Endothelial cell (in vitro differentiated cells): ENCODE measurements at regions not wholly inside any gene's neighbourhood (a gene's known extent, or its start where the extent isn't known, plus 50 kb on each side); places are given as distances from the start of the nearest gene placed in this dataset.

Experiments
- DNase-seq: peaks from one replicate; pipeline ENCODE4 v3.0.0; 2021; ENCODE audit warnings: low spot score
- H3K27ac Mint-ChIP-seq: one replicate; pipeline ENCODE4 v1.8.0; 2021; ENCODE audit warnings: mixed read lengths, inconsistent platforms; ENCODE audit not compliant: unreplicated experiment
- H3K27me3 Mint-ChIP-seq: one replicate; pipeline ENCODE4 v1.8.0; 2021; ENCODE audit warnings: mild to moderate bottlenecking, moderate library complexity, mixed read lengths, inconsistent platforms; ENCODE audit not compliant: unreplicated experiment
- H3K36me3 Mint-ChIP-seq: one replicate; pipeline ENCODE4 v1.8.0; 2021; ENCODE audit warnings: mild to moderate bottlenecking, low read depth, mixed read lengths, inconsistent platforms; ENCODE audit not compliant: unreplicated experiment
- H3K4me1 Mint-ChIP-seq: one replicate; pipeline ENCODE4 v1.8.0; 2021; ENCODE audit warnings: mild to moderate bottlenecking, mixed read lengths, inconsistent platforms; ENCODE audit not compliant: unreplicated experiment
- H3K4me3 Mint-ChIP-seq: one replicate; pipeline ENCODE4 v1.8.0; 2021; ENCODE audit warnings: mild to moderate bottlenecking, mixed read lengths, inconsistent platforms; ENCODE audit not compliant: unreplicated experiment
- H3K9me3 Mint-ChIP-seq: one replicate; pipeline ENCODE4 v1.8.0; 2021; ENCODE audit warnings: mixed read lengths, inconsistent platforms; ENCODE audit not compliant: unreplicated experiment
- CTCF ChIP-seq: fragments of 200-600 bp; sonication (generic); IDR thresholded peaks from one replicate; pipeline ENCODE4 v1.5.0; 2021; ENCODE audit warnings: antibody characterized with exemption; ENCODE audit not compliant: unreplicated experiment

DNA sequence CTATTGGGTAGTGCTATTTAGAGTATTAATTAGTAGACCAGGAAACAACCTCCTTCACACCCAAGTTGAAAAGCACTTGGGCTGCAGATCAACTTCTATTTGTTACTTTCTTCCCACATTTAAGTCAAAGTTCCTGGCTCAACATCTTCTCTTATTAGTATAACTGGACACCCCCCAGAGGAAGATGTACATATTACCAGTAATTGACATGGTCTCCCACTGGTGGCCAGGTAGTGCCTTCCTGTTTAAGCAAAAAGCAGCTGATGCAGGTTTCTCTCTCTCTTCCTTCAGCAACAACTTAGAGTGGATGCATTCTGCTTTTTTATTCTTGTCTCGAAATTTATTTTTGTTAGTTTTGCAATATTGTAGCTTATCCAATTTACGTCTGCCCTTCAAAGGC, 438.1 kb downstream of the GBA3 start:
- Mint-ChIP-seq H3K9me3 (no peaks in the 10 kb centered on the region), H3K27me3 (peaks cover 2% of the 10 kb centered on the region), H3K4me1 (no peaks in the 10 kb centered on the region), H3K4me3 (no peak overlapping the region), H3K36me3 (no peaks in the 10 kb centered on the region), H3K27ac (no peak overlapping the region)
- DNase-seq, result no peak
- no peak for TF ChIP-seq CTCF

- no peak for TF ChIP-seq CTCF
- Mint-ChIP-seq H3K27me3 (peaks cover 2% of the 10 kb centered on the region), H3K27ac (no peak overlapping the region), H3K36me3 (no peaks in the 10 kb centered on the region), H3K9me3 (no peaks in the 10 kb centered on the region), H3K4me1 (no peaks in the 10 kb centered on the region), H3K4me3 (no peak overlapping the region)
- DNase-seq, result no peak
Observed at GRCh38 chr4:23125118-23125517, 432.4 kb downstream of the GBA3 start.

- Mint-ChIP-seq H3K4me1 (no peaks in the 10 kb centered on the region), H3K9me3 (no peaks in the 10 kb centered on the region)
- TF ChIP-seq CTCF, result no peak
Observed at GRCh38 chr4:23122666-23123400, 430.1 kb downstream of the GBA3 start.

DNA sequence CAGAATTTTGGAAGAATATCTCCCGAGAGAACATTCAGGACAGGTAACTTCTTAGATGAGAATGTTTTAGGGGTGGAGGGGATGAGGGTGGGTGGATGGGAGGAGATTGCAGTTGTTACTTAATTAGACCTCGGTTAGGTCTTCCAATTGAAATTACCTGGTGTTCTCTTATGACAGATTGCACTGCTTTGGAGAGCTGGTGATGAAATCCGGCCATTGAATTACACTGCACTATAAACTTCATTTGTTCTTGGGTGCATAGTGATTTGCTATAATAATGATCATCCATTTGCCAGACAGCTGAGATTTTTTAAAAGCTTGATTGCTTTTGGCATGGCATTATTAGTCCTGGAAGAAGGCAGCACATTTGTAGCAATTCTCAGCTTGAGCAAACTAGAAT, 427.6 kb downstream of the GBA3 start:
- Mint-ChIP-seq H3K9me3 (no peaks in the 10 kb centered on the region), H3K27me3 (no peaks in the 10 kb centered on the region), H3K36me3 (no peaks in the 10 kb centered on the region), H3K4me1 (no peaks in the 10 kb centered on the region), H3K27ac (no peak overlapping the region), H3K4me3 (no peak overlapping the region)
- no peak for TF ChIP-seq CTCF
- DNase-seq, result no peak

More at GRCh38 chr4:23122666-23123400, 430.1 kb downstream of the GBA3 start:
- no peak for DNase-seq
- no peaks in the 10 kb centered on the region for H3K36me3 Mint-ChIP-seq
- H3K27me3 Mint-ChIP-seq, result no peaks in the 10 kb centered on the region
- no peak overlapping the region for H3K4me3 Mint-ChIP-seq
- no peak overlapping the region for H3K27ac Mint-ChIP-seq

DNA sequence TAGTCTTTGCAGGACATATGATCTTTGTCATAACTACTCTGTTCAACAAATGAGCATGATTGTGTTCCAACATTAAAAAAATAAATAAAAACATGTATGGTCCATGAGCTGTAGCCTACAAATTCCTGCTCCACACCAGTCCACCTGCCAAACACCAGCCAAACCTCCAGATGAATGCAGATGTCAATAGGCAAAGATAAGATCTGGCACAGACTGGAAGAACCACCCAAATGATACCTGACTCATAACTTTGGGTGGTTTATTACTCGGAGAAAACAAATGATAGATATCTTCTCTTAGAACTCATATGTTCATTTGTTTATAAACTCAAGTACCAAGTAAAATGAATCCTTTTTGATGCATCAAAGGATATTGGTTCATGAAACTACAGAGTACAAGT, 425.1 kb downstream of the GBA3 start:
- DNase-seq, result no peak
- no peak overlapping the region for H3K4me3 Mint-ChIP-seq
- H3K4me1 Mint-ChIP-seq, result no peaks in the 10 kb centered on the region
- H3K9me3 Mint-ChIP-seq, result no peaks in the 10 kb centered on the region
- no peak overlapping the region for H3K27ac Mint-ChIP-seq
- no peaks in the 10 kb centered on the region for H3K36me3 Mint-ChIP-seq
- no peaks in the 10 kb centered on the region for H3K27me3 Mint-ChIP-seq
- TF ChIP-seq CTCF, result no peak
